Psoas muscle (tissue), 7 donors: ENCODE measurements at regions not wholly inside any gene's neighbourhood (a gene's known extent, or its start where the extent isn't known, plus 50 kb on each side); places are given as distances from the start of the nearest gene placed in this dataset.

Experiments
- ATAC-seq, 4 donors: fragments of 200-7000 bp; cut with Tn5 transposase; one replicate each; pipeline ENCODE4 v1.9.1; 2020; ENCODE audit warnings: moderate library complexity in 3 of 4, mild to moderate bottlenecking in 2 of 4
- DNase-seq, 2 donors: peaks; one replicate each; pipeline ENCODE4 v3.0.0-alpha.2; 2020
- H3K27ac ChIP-seq: fragments of 200-600 bp; one replicate; pipeline ENCODE4 v1.8.0; 2022
- H3K27me3 ChIP-seq, 3 donors: fragments of 200-600 bp in 1 of 3; one replicate each; pipeline versions ENCODE4 v1.6.1 to v1.8.0; 2013 to 2022; ENCODE audit warnings: low read length in 2 of 3, mild to moderate bottlenecking in 2 of 3, moderate library complexity in 1 of 3; ENCODE audit not compliant: insufficient read depth in 3 of 3
- H3K36me3 ChIP-seq, 2 donors: fragments of 200-600 bp in 1 of 2; one replicate each; pipeline versions ENCODE4 v1.6.1 to v1.8.0; 2013 to 2022; ENCODE audit warnings: low read depth in 1 of 2, mild to moderate bottlenecking in 1 of 2, moderate library complexity in 1 of 2; ENCODE audit not compliant: insufficient read depth in 1 of 2
- H3K4me1 ChIP-seq: fragments of 200-600 bp; one replicate; pipeline ENCODE4 v1.8.0; 2022
- H3K4me3 ChIP-seq: fragments of 200-600 bp; one replicate; pipeline ENCODE4 v1.8.0; 2022; ENCODE audit warnings: mild to moderate bottlenecking
- H3K9me3 ChIP-seq: fragments of 200-600 bp; one replicate; pipeline ENCODE4 v1.8.0; 2022
- WGBS, 3 donors: extraction: QIAGEN DNeasy Blood & Tissue Kit; methylation state at CpG; one replicate each; pipeline versions ENCODE4 v1.1.6 to v1.1.7; 2013; 5-methylcytosine and 5-hydroxymethylcytosine counted together
- intact Hi-C, 2 donors: fragments of 100-400 bp; cut with DNase I; formaldehyde crosslinking; loops; one replicate each; pipeline versions ENCODE4 v1.11.0 to v1.14.2; 2022
- TF ChIP-seq, protein P1 (sequence below): fragments of 200-600 bp; IDR thresholded peaks from one replicate; pipeline ENCODE4 v1.8.0; 2022; ENCODE audit warnings: antibody characterized with exemption
- donor health status: healthy with polysubstance abuse.
- donor health status: DM: no; HTN: no; CAD: no; lungs with moderate emphysema.
- donor health status: Bipolar disorder and iron deficiency.
- donor health status: healthy.
- donor health status: DM: yes; HTN: yes; CAD: no.
- donor health status: DM: no; HTN: no; CAD: no.
- donor health status: DM: yes; HTN: yes; CAD: no.

DNA sequence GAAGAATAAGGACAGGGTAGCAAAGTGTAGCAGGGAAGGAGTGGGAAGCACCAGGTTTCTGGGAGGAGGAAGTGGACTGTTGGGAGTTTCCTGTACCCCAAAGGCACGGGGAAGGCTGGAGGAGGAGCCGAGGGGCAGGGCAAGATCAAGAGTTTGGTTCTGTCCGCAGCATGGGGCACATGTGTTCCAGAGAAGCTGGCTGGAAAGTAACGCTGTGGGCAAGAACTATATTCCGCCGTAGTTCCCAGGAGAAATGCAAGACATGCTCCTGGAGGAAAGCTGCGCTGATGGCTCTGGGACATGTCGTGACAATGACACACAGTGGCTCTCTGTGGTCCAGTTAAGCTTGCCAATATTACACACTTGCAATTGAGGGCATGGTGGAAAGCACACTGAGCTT, 51.7 kb upstream of the KPNA3 start:
- DNase-seq, result no peak
- Histone ChIP-seq H3K27ac (no peak overlapping the region), H3K27me3 (no peaks in the 10 kb centered on the region), H3K4me3 (no peak overlapping the region), H3K9me3 (no peaks in the 10 kb centered on the region), H3K36me3 (no peaks in the 10 kb centered on the region), H3K4me1 (no peaks in the 10 kb centered on the region)
- intact Hi-C loops, result loop anchor here in 1 of 2 donors (10.0 kb wide), 1 partner anchor 539 kb away; no protein-coding TSS in a partner anchor
- 56 to 64% (median 59%) methylated on average over 8 of the region's 8 CpGs for WGBS, 3 donors
- TF ChIP-seq, protein P1, sequence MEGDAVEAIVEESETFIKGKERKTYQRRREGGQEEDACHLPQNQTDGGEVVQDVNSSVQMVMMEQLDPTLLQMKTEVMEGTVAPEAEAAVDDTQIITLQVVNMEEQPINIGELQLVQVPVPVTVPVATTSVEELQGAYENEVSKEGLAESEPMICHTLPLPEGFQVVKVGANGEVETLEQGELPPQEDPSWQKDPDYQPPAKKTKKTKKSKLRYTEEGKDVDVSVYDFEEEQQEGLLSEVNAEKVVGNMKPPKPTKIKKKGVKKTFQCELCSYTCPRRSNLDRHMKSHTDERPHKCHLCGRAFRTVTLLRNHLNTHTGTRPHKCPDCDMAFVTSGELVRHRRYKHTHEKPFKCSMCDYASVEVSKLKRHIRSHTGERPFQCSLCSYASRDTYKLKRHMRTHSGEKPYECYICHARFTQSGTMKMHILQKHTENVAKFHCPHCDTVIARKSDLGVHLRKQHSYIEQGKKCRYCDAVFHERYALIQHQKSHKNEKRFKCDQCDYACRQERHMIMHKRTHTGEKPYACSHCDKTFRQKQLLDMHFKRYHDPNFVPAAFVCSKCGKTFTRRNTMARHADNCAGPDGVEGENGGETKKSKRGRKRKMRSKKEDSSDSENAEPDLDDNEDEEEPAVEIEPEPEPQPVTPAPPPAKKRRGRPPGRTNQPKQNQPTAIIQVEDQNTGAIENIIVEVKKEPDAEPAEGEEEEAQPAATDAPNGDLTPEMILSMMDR, result no peak
- ATAC-seq, result no peak
